HFFc6 (cell line): ENCODE measurements at regions not wholly inside any gene's neighbourhood (a gene's known extent, or its start where the extent isn't known, plus 50 kb on each side); places are given as distances from the start of the nearest gene placed in this dataset.

Source experiments
- DNase-seq: peaks from one replicate; pipeline ENCODE4 v3.0.0-alpha.2; 2018
- H3K27ac Mint-ChIP-seq: 2 replicates; pipeline ENCODE4 v1.8.0; 2020; ENCODE audit warnings: mild to moderate bottlenecking, mixed read lengths
- H3K27me3 Mint-ChIP-seq: 2 replicates; pipeline ENCODE4 v1.8.0; 2021; ENCODE audit warnings: mild to moderate bottlenecking, moderate library complexity, mixed read lengths; ENCODE audit not compliant: insufficient read depth
- H3K36me3 Mint-ChIP-seq: 2 replicates; pipeline ENCODE4 v1.8.0; 2021; ENCODE audit warnings: low read depth, mixed read lengths
- H3K4me1 Mint-ChIP-seq: 2 replicates; pipeline ENCODE4 v1.8.0; 2020; ENCODE audit warnings: low read depth, mixed read lengths
- H3K4me3 Mint-ChIP-seq: 2 replicates; pipeline ENCODE4 v1.8.0; 2020; ENCODE audit warnings: mild to moderate bottlenecking, moderate library complexity, mixed read lengths
- H3K9me3 Mint-ChIP-seq: 2 replicates; pipeline ENCODE4 v1.8.0; 2020; ENCODE audit warnings: mild to moderate bottlenecking, mixed read lengths
- CTCF ChIP-seq: fragments of 200-600 bp; sonication (generic); IDR thresholded peaks from 2 replicates; pipeline ENCODE4 v1.5.0; 2021; ENCODE audit warnings: antibody characterized with exemption, mild to moderate bottlenecking

- Mint-ChIP-seq H3K4me1 (peaks cover 57% of the 10 kb centered on the region), H3K36me3 (peaks cover 24% of the 10 kb centered on the region), H3K4me3 (no peak overlapping the region), H3K27me3 (no peaks in the 10 kb centered on the region), H3K9me3 (peaks cover 18% of the 10 kb centered on the region), H3K27ac (no peak overlapping the region)
- TF ChIP-seq CTCF = no peak
- peak; percentile 20 for DNase-seq
Observed at GRCh38 chr13:83618966-83619365, 263.3 kb downstream of the SLITRK1 start.

- no peak overlapping the region for H3K4me3 Mint-ChIP-seq
Observed at GRCh38 chr13:83613524-83613923, 268.8 kb downstream of the SLITRK1 start.

GRCh38 chr13:83601539-83601938 is 280.7 kb downstream of the SLITRK1 start:
- no peak for DNase-seq
- Mint-ChIP-seq H3K27me3 (no peaks in the 10 kb centered on the region), H3K4me1 (peaks cover 6% of the 10 kb centered on the region; the same call in 1 of the 2 replicates), H3K27ac (no peak overlapping the region), H3K4me3 (no peak overlapping the region), H3K36me3 (no peaks in the 10 kb centered on the region), H3K9me3 (no peaks in the 10 kb centered on the region)
- TF ChIP-seq CTCF = 0 out of 2 replicates have a peak, but pooled peaks have one; percentile 8

More at GRCh38 chr13:83613524-83613923, 268.8 kb downstream of the SLITRK1 start:
- peaks cover 29% of the 10 kb centered on the region for H3K36me3 Mint-ChIP-seq
- H3K9me3 Mint-ChIP-seq = peaks cover 30% of the 10 kb centered on the region
- TF ChIP-seq CTCF = no peak
- no peak overlapping the region for H3K27ac Mint-ChIP-seq
- peaks cover 3% of the 10 kb centered on the region; the same call in 1 of the 2 replicates for H3K27me3 Mint-ChIP-seq
- peaks cover 22% of the 10 kb centered on the region for H3K4me1 Mint-ChIP-seq
- no peak for DNase-seq

- no peaks in the 10 kb centered on the region for H3K36me3 Mint-ChIP-seq
- TF ChIP-seq CTCF = no peak
- peaks cover 6% of the 10 kb centered on the region for H3K4me1 Mint-ChIP-seq
Observed at GRCh38 chr13:83592095-83592494, 290.2 kb downstream of the SLITRK1 start.

GRCh38 chr13:83589814-83590213 is 292.5 kb downstream of the SLITRK1 start:
- Mint-ChIP-seq H3K27me3 (no peaks in the 10 kb centered on the region; the same call in 1 of the 2 replicates), H3K36me3 (0 out of 2 replicates have a peak, but pooled peaks cover under 1% of the 10 kb centered on the region), H3K4me1 (peaks cover 6% of the 10 kb centered on the region), H3K27ac (no peak overlapping the region), H3K4me3 (no peak overlapping the region), H3K9me3 (no peaks in the 10 kb centered on the region)
- no peak for TF ChIP-seq CTCF
- DNase-seq = no peak

More at GRCh38 chr13:83592095-83592494, 290.2 kb downstream of the SLITRK1 start:
- Mint-ChIP-seq H3K27me3 (no peaks in the 10 kb centered on the region), H3K4me3 (no peak overlapping the region), H3K27ac (no peak overlapping the region; the same call in 1 of the 2 replicates), H3K9me3 (no peaks in the 10 kb centered on the region)
- no peak for DNase-seq

- H3K4me1 Mint-ChIP-seq = no peaks in the 10 kb centered on the region
- H3K9me3 Mint-ChIP-seq = no peaks in the 10 kb centered on the region
- no peaks in the 10 kb centered on the region for H3K27me3 Mint-ChIP-seq
- no peak for DNase-seq
- no peak for TF ChIP-seq CTCF
- H3K4me3 Mint-ChIP-seq = no peak overlapping the region
- no peaks in the 10 kb centered on the region for H3K36me3 Mint-ChIP-seq
- no peak overlapping the region for H3K27ac Mint-ChIP-seq
Observed at GRCh38 chr13:83577183-83577582, 305.1 kb downstream of the SLITRK1 start.
